ENCODE measurements at regions not wholly inside any gene's neighbourhood (a gene's known extent, or its start where the extent isn't known, plus 50 kb on each side); places are given as distances from the start of the nearest gene placed in this dataset.
A peak's percentile ranks its signal among the peaks of the same experiment; 100 is the strongest.
"Not testable (repeated sequence)": the region's sequence is repeated elsewhere in the genome, so short reads cannot be mapped to it uniquely, and the experiment has no call there.

DNA sequence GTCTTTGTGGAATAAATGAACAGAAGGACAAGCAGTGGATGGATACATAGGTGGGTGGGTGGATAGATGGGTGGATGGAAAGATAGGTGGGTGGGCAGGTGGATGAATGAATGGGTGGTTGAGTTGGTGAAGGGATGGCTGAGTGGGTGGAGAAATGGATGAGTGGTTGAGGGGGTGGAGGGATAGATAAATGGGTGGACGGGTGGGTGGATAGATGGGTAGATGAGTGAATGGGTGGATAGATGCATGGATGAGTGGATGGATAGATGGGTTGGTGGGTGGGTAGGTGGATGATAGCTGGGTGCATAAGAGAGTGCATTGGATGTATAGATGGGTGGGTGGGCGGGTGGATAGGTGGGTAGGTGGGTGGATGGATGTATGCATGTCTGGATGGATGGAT lies 63.5 kb downstream of the UNC93B1 start:
- H3K36me3 Mint-ChIP-seq, H3K27ac Mint-ChIP-seq, H3K4me1 Mint-ChIP-seq, H3K4me3 Mint-ChIP-seq, H3K27me3 Mint-ChIP-seq, H3K9me3 Mint-ChIP-seq, DNase-seq: not testable (repeated sequence)

DNA sequence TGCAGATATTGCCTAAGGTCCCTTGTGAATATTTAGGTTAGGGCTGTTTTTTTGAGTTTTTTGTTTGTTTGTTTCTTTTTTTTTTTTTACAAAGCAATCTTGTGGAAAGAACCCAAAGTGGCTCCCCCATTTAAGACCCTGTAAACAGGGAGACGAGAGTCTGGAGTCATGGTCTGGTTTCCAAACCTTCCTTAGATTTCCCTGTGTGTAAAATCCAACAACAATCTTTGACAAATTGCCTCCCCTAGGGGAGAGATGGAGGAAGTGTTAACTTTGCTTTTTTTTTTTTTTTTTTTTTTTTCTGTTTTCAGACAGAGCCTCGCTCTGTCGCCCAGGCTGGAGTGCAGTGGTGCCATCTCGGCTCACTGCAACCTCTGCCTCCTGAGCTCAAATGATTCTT lies 64.9 kb downstream of the UNC93B1 start:
- H3K4me3 Mint-ChIP-seq = not testable (repeated sequence)

DNA sequence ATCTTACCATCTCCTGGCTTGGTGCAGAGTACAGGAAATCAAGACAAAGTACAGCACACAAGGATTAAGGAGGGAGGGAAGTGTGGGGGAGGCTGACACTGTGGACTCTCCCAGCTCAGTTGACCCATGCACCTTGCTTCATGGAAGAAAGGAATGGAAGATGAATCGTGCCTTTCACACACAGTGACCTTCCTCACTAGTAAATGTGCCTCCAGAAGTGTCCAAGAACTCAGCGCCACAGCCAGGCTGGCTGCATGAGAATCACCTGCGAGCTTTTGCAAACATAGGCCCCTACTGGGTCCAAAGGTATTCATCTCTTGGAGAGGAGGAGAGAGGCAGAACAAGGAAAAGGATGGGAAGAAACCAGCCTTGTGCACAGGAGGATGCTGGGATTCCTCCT lies 65.5 kb downstream of the UNC93B1 start:
- not testable (repeated sequence) for H3K9me3 Mint-ChIP-seq, H3K27me3 Mint-ChIP-seq, H3K4me3 Mint-ChIP-seq, DNase-seq, H3K27ac Mint-ChIP-seq, H3K4me1 Mint-ChIP-seq, H3K36me3 Mint-ChIP-seq

More for the DNA sequence above, 64.9 kb downstream of the UNC93B1 start:
- DNase-seq, H3K36me3 Mint-ChIP-seq, H3K4me1 Mint-ChIP-seq, H3K27me3 Mint-ChIP-seq, H3K9me3 Mint-ChIP-seq, H3K27ac Mint-ChIP-seq: not testable (repeated sequence)

DNA sequence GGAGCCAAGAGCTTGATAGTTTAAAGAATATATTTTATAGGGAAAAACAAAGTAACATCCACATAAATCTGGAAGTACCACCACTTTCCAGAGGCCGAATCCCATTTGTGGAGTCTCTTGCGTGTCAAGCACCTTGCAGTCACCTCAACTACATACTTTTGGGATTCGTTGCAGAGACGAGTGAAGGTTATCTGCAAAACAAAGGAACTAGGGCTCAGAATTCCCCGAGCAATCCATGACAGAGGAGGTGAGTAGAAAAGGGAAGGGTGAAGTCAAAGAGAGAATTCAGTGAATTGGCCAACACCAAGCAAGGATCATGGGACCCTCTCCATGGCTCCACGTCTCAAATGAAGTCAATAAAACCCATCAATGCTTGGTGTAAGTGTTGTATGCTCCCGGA lies 80.3 kb downstream of the UNC93B1 start:
- DNase-seq, H3K27ac Mint-ChIP-seq, H3K27me3 Mint-ChIP-seq, H3K9me3 Mint-ChIP-seq, H3K36me3 Mint-ChIP-seq, H3K4me3 Mint-ChIP-seq: not testable (repeated sequence)
- peaks cover 16% of the 10 kb centered on the region for H3K4me1 Mint-ChIP-seq

DNA sequence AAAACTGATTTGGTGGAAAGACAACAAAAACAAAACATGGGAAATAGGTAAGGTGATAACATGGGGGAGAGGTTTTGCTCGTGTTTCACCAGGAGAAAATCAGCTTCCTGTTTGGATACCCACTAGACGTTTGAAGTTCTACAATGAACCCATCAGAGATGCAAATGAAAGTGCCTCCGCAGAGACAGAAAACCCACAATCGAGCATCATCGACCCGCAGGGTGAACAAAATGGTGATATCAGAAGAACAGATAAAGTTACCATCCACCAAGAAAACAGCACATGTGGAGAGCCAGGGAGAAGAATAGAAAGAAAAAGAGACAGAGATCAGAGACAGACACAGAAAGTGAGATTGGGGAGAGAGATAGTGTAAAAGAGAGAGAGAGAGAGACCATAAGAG lies 83.4 kb downstream of the UNC93B1 start:
- peak overlapping the region; percentile 69 for H3K4me3 Mint-ChIP-seq
- peak; percentile 41 for DNase-seq
- not testable (repeated sequence) for H3K9me3 Mint-ChIP-seq, H3K36me3 Mint-ChIP-seq, H3K27me3 Mint-ChIP-seq
- peaks cover 13% of the 10 kb centered on the region for H3K4me1 Mint-ChIP-seq
- peak overlapping the region; percentile 91 for H3K27ac Mint-ChIP-seq

DNA sequence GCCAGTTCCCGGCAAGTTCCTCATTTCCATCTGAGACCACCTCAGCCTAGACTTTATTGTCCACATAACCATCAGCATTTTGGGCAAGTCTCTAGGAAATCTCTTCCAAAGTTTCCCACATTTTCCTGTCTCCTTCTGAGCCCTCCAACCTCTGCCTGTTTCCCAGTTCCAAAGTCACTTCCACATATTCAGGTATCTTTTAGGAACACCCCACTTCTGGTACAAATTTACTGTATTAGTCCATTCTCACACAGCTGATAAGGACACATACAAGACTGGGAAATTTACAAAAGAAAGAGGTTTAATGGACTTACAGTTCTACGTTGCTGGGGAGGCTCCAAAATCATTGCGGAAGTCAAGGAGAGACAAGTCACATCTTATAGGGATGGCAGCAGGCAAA lies 91.7 kb downstream of the UNC93B1 start:
- H3K9me3 Mint-ChIP-seq = peaks cover 15% of the 10 kb centered on the region
- H3K4me1 Mint-ChIP-seq, H3K27ac Mint-ChIP-seq, H3K4me3 Mint-ChIP-seq, H3K36me3 Mint-ChIP-seq, DNase-seq, H3K27me3 Mint-ChIP-seq: not testable (repeated sequence)

DNA sequence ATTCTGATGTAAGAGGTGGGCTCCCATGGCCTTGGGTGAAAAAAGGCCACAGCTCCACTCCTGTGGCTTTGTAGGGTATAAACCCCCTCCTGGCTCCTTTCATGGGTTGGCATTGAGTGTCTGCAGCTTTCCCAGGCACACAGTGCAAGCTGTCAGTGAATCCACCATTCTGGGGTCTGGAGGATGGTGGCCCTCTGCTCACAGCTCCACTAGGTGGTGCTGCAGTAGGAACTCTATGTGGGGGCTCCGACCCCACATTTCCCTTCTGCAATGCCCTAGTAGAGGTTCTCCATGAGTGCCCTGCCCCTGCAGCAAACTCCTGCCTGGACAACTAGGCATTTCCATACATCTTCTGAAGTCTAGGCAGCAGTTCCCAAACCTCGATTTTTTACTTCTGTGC lies 92.7 kb downstream of the UNC93B1 start:
- H3K4me3 Mint-ChIP-seq, DNase-seq, H3K27ac Mint-ChIP-seq, H3K4me1 Mint-ChIP-seq, H3K36me3 Mint-ChIP-seq, H3K27me3 Mint-ChIP-seq: not testable (repeated sequence)
- H3K9me3 Mint-ChIP-seq = peaks cover 15% of the 10 kb centered on the region

DNA sequence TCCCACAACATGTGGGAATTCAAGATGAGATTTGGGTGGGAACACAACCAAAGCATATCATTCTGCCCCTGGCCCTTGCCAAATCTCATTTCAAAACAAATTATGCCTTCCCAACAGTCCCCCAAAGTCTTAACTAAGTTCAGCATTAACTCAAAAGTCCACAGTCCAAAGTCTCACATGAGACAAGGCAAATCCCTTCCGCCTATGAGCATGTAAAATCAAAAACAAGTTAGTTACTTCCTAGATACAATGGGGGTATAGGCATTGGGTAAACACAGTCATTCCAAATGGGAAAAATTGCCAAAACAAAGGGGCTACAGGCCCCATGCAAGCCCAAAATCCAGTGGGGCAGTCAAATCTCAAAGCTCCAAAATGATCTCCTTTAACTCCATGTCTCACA lies 93.1 kb downstream of the UNC93B1 start:
- not testable (repeated sequence) for H3K4me3 Mint-ChIP-seq, H3K4me1 Mint-ChIP-seq, H3K36me3 Mint-ChIP-seq, H3K27ac Mint-ChIP-seq, H3K27me3 Mint-ChIP-seq, DNase-seq
- H3K9me3 Mint-ChIP-seq = peaks cover 15% of the 10 kb centered on the region

DNA sequence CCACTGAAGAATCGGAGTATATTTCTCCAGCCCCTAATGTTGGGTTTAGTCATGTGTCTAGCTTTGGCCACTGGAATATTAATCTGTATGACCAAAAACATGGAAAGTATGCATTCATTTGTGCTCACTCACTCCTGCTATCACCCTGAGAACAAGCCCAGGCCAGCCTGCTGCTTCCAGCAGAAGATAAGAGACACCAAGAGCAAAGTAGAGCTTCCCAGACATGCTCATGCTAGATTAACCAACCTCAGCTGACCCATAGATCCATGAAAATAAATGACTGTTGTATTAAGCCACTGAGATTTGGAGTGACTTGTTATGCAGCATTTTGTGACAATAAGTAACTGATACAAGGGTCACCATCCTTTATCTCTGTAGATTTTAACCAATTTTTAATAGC lies 96.9 kb downstream of the UNC93B1 start:
- H3K4me1 Mint-ChIP-seq, H3K36me3 Mint-ChIP-seq, DNase-seq, H3K27ac Mint-ChIP-seq, H3K27me3 Mint-ChIP-seq, H3K4me3 Mint-ChIP-seq, H3K9me3 Mint-ChIP-seq: not testable (repeated sequence)

DNA sequence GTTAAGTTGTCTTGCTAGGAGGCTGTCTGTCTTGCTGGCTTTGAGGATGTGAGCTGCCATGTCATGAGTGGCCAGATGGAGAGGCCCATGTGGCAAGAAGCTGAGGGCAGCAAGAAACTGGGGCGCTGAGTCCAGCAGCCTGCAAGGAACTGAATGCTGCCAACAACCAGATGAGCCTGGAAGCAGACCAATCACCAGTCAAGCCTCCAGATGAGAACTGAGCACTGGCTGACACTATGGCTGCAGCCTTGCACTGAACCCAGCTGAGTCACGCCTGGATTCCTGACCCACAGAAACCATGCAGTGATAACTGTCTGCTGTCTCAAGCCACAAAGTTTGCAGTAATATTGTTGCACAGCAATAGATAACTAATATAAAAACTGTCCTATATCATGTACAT lies 104.4 kb downstream of the UNC93B1 start:
- not testable (repeated sequence) for H3K27me3 Mint-ChIP-seq, H3K27ac Mint-ChIP-seq, H3K4me1 Mint-ChIP-seq, H3K4me3 Mint-ChIP-seq, H3K36me3 Mint-ChIP-seq, DNase-seq, H3K9me3 Mint-ChIP-seq

DNA sequence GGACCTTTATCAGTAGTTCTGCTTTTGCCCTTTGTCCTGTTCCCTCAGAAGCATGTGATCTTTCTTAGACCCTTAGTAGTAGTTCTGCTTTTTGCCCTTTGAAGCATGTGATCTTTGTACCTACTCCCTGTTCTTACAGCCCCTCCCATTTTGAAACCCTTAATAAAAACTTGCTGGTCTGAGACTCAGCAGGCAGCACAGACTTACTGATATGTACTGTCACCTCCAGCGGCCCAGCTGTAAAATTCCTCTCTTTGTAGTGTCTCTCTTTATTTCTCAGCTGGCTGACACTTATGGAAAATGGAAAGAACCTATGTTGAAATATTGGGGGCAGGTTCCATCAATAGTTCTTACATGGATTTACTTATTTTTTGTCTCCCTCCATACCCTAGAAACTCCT lies 110.4 kb downstream of the UNC93B1 start:
- not testable (repeated sequence) for H3K4me3 Mint-ChIP-seq, H3K27ac Mint-ChIP-seq, H3K36me3 Mint-ChIP-seq, H3K9me3 Mint-ChIP-seq, H3K4me1 Mint-ChIP-seq, DNase-seq, H3K27me3 Mint-ChIP-seq

DNA sequence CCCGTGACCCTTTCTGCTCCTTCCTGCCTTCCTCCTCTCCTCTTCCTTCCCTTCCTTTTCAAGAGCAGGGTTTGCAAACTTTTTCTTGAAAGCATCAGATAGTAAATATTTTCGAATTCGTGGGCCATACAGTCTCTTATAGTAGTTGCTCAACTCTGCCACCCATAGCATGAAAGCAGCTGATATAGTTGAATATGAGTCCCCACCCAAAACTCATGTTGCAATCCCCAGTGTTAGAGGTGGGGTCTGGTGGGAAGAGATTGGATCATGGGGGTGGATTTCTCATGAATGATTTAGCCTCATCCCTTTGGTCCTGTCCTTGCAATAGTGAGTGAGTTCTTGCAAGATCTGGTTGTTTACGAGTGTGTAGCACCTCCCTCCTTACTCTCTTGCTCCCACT lies 114.3 kb downstream of the UNC93B1 start:
- H3K36me3 Mint-ChIP-seq, H3K4me1 Mint-ChIP-seq, H3K9me3 Mint-ChIP-seq, H3K4me3 Mint-ChIP-seq, H3K27ac Mint-ChIP-seq, H3K27me3 Mint-ChIP-seq, DNase-seq: not testable (repeated sequence)

DNA sequence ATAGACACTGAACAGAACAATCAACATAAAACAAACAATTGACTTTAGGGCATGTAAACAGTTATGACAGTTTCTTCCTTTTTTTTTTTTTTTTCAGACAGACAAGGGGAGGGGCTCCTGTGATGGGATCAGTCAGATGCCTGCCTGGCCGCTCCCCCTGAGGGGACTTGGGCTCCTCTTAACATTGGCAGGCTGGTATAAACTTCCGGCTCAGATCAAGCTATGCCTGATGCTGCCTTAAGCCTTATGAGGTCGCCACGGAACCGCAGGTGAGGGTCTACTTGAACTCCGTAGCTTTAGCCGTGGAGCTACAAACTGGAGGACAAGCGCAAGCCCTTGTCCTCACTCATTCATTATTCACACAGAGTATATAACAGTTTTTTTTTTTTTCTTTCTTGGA lies 115.8 kb downstream of the UNC93B1 start:
- not testable (repeated sequence) for H3K4me3 Mint-ChIP-seq, H3K27ac Mint-ChIP-seq

DNA sequence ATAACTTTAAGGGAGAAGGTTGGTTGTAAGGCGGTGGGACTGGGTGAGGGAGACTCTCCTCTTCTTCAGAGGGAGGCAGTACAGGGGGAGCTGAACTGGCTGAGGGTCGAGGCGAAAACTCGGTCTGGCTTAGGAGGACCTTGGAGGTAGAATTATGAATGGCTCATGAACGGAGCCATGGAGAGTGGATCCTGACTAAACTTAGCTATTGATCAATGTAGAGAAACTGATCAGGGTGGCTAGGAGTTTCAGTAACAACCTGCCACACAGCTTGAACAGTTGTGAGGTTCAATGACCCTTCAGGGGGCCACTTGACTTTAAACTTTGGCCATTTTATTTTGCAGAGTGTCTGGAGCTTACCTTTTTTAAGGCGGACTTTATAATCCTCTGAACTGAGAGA lies 117.2 kb downstream of the UNC93B1 start:
- not testable (repeated sequence) for H3K36me3 Mint-ChIP-seq, DNase-seq, H3K27ac Mint-ChIP-seq, H3K9me3 Mint-ChIP-seq, H3K4me3 Mint-ChIP-seq, H3K27me3 Mint-ChIP-seq, H3K4me1 Mint-ChIP-seq

More for the DNA sequence above, 115.8 kb downstream of the UNC93B1 start:
- H3K9me3 Mint-ChIP-seq, H3K4me1 Mint-ChIP-seq, H3K36me3 Mint-ChIP-seq, DNase-seq, H3K27me3 Mint-ChIP-seq: not testable (repeated sequence)

DNA sequence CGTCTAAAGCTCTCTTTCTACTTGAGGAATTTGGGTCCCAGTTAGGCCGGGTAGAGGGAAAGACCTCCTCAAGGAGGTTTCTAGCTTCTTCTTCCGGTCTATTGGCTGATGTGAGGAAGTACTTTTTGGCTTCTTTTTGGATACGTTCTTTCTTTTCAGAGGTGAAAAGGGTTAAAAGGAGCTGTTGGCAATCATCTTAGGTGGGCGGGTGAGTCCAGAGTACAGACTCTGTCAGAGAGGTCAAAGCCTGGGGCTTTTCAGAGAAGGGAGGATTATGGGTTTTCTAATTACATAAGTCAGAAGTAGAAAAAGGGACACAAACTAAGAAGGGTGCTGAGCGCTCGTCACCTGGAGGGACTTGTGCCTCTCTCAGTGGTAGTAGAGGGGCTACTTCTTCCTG lies 117.7 kb downstream of the UNC93B1 start:
- not testable (repeated sequence) for H3K4me1 Mint-ChIP-seq, H3K9me3 Mint-ChIP-seq, H3K27ac Mint-ChIP-seq, H3K36me3 Mint-ChIP-seq, H3K4me3 Mint-ChIP-seq, H3K27me3 Mint-ChIP-seq, DNase-seq

DNA sequence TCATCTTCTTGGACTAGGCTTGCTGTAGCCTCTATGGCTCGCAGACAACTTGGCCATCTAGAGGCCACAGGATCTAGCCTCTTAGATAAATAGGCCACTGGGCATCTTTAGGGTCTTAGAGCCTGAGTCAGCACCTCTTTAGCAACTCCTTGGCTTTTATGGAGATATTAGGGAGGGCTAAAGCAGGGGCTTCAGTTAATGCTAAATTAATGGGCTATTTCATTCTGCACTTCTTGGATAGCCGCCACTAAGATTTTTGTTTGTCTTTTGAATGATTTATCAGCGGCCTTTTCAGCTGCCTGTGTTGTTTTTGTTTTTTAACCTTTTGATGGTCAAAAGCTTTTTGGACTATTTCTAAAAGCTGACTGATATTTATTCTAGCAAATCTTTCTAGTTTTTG lies 118.3 kb downstream of the UNC93B1 start:
- not testable (repeated sequence) for H3K27me3 Mint-ChIP-seq, DNase-seq, H3K27ac Mint-ChIP-seq, H3K9me3 Mint-ChIP-seq, H3K4me1 Mint-ChIP-seq, H3K4me3 Mint-ChIP-seq, H3K36me3 Mint-ChIP-seq

DNA sequence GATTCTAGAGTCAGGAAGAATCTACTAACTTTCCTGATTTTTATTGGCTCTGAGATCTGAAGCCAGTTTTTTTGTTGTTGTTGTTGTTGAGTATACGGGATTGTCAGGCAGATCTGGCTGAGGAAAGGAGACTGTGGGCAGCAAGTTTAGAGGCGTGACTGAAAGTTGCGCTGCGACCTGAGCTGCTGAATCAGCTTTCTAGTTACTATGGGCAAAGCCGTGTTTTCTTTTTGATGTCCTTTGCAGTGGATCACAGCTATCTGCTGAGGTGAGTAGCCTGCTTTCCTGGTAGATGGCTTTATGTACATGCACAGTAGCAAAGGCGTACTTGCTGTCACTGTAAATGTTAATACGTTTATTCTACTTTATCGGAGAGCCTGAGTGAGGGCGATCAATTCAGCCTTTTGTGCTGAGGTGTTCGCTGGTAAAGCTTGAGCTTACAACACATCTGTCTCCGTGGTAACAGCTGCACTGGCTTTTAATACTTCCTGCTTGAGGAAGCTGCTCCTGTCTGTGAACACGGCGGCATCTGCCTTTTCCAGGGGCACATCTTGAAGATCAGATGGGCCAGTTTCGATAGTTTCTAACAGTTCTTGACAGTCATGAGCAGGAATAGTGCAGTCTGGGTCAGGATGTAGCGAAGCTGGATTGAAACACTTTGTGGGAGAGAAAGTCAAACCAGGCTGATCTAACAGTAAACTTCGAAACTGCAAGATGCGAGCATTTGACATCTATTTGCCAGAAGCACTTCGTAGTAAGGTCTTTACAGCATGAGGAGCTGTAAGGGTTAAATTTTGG lies 118.9 kb downstream of the UNC93B1 start:
- not testable (repeated sequence) for H3K9me3 Mint-ChIP-seq, H3K4me1 Mint-ChIP-seq, H3K27ac Mint-ChIP-seq, H3K4me3 Mint-ChIP-seq, H3K27me3 Mint-ChIP-seq, H3K36me3 Mint-ChIP-seq, DNase-seq

Data from activated naive CD8-positive, alpha-beta T cell treated with anti-CD3 and anti-CD28 coated beads for 36 hours (primary cell).